ENCODE measurements at regions not wholly inside any gene's neighbourhood (a gene's known extent, or its start where the extent isn't known, plus 50 kb on each side); places are given as distances from the start of the nearest gene placed in this dataset.

GRCh38 chr13:65445340-65445739 is 1784.8 kb downstream of the PCDH9 start:
- H3K27me3 ChIP-seq (ENCODE audit: insufficient read depth, low read length) = no peaks in the 10 kb centered on the region
- H3K27ac ChIP-seq (ENCODE audit: low read depth, low read length) = no peak overlapping the region
- ChIA-PET CTCF (no interaction called here), RAD21 (ENCODE audit: low non-redundant PET in 1 of 2, low total read pairs in 2 of 2, uncharacterized antibody in 2 of 2, unreplicated experiment in 2 of 2) (no interaction called here), POLR2A (no interaction called here)
- H3K9me3 ChIP-seq (ENCODE audit: control insufficient read depth in 1 of 2, insufficient read depth in 1 of 2, low read depth in 1 of 2, low read length in 2 of 2) = no peaks in the 10 kb centered on the region
- ATAC-seq = no peak
- intact Hi-C loops (cut with micrococcal nuclease) = no loop called here
- no peaks in the 10 kb centered on the region for H3K36me3 ChIP-seq (ENCODE audit: control insufficient read depth in 1 of 2, insufficient read depth in 2 of 2, low read length in 2 of 2)
- H3K4me3 ChIP-seq (replicated peaks in 1 of 2; ENCODE audit: low read depth in 1 of 2, low read length in 2 of 2) = no peak overlapping the region
- no peaks in the 10 kb centered on the region for H4K20me1 ChIP-seq (ENCODE audit: insufficient read depth)
- no peaks in the 10 kb centered on the region for H3K4me1 ChIP-seq (ENCODE audit: control insufficient read depth in 1 of 2, insufficient read depth in 2 of 2, low read length in 2 of 2)
- H2AFZ ChIP-seq (ENCODE audit: low read depth, low read length, poor library complexity, severe bottlenecking) = no peak overlapping the region
- BruUV-seq (replicated peaks) = no TSS peak
- H3K4me2 ChIP-seq (ENCODE audit: low read length) = no peak overlapping the region
- no peaks in the 10 kb centered on the region for H3K9me2 ChIP-seq (ENCODE audit: insufficient read depth)
- no peak overlapping the region for H3K9ac ChIP-seq (ENCODE audit: low read length)
- H3K79me2 ChIP-seq (ENCODE audit: insufficient read depth, low read length) = no peaks in the 10 kb centered on the region
- TF ChIP-seq ATF3 (IDR thresholded peaks at IDR 0.05) (no peak), ZFX (IDR thresholded peaks at IDR 0.05) (no peak), TCF7L2 (IDR thresholded peaks at IDR 0.05; ENCODE audit: borderline replicate concordance, extremely low read depth, insufficient read depth, insufficient read length) (no peak), CEBPB (IDR thresholded peaks at IDR 0.05; ENCODE audit: low read depth) (no peak), RAD21 (IDR thresholded peaks at IDR 0.05; ENCODE audit: low read depth) (no peak), ZBTB33 (IDR thresholded peaks at IDR 0.05; ENCODE audit: extremely low read depth, insufficient replicate concordance, low read length) (no peak), ELF1 (IDR thresholded peaks at IDR 0.05; ENCODE audit: borderline replicate concordance, low read depth) (no peak), SP1 (IDR thresholded peaks at IDR 0.05; ENCODE audit: low read depth) (no peak), FOSL1 (IDR thresholded peaks at IDR 0.05; ENCODE audit: low read depth) (no peak), JUND (IDR thresholded peaks at IDR 0.05) (no peak), EZH2phosphoT487 (IDR thresholded peaks at IDR 0.05; ENCODE audit: borderline replicate concordance) (no peak), CTCF (IDR thresholded peaks at IDR 0.05 in 2 of 3, conservative IDR thresholded peaks at IDR 0.05 in 1 of 3; ENCODE audit: borderline replicate concordance in 1 of 3, insufficient read depth in 1 of 3, low read depth in 2 of 3, low read length in 2 of 3) (no peak), EGR1 (IDR thresholded peaks at IDR 0.05; ENCODE audit: low read depth) (no peak), CBX3 (IDR thresholded peaks at IDR 0.05; ENCODE audit: low read depth) (no peak), POLR2AphosphoS5 (IDR thresholded peaks at IDR 0.05; ENCODE audit: low read depth, low read length) (no peak), YY1 (IDR thresholded peaks at IDR 0.05; ENCODE audit: extremely low read depth, insufficient replicate concordance, low read depth, low read length) (no peak), SRF (IDR thresholded peaks at IDR 0.05; ENCODE audit: low read depth) (no peak)
- TF ChIP-seq, protein P1, sequence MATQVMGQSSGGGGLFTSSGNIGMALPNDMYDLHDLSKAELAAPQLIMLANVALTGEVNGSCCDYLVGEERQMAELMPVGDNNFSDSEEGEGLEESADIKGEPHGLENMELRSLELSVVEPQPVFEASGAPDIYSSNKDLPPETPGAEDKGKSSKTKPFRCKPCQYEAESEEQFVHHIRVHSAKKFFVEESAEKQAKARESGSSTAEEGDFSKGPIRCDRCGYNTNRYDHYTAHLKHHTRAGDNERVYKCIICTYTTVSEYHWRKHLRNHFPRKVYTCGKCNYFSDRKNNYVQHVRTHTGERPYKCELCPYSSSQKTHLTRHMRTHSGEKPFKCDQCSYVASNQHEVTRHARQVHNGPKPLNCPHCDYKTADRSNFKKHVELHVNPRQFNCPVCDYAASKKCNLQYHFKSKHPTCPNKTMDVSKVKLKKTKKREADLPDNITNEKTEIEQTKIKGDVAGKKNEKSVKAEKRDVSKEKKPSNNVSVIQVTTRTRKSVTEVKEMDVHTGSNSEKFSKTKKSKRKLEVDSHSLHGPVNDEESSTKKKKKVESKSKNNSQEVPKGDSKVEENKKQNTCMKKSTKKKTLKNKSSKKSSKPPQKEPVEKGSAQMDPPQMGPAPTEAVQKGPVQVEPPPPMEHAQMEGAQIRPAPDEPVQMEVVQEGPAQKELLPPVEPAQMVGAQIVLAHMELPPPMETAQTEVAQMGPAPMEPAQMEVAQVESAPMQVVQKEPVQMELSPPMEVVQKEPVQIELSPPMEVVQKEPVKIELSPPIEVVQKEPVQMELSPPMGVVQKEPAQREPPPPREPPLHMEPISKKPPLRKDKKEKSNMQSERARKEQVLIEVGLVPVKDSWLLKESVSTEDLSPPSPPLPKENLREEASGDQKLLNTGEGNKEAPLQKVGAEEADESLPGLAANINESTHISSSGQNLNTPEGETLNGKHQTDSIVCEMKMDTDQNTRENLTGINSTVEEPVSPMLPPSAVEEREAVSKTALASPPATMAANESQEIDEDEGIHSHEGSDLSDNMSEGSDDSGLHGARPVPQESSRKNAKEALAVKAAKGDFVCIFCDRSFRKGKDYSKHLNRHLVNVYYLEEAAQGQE (IDR thresholded peaks at IDR 0.05; ENCODE audit: low read depth) = no peak
- no peak for DNase-seq (ENCODE audit: low read depth, low spot score)

Measured in HCT116 (cell line).